ENCODE measurements at regions not wholly inside any gene's neighbourhood (a gene's known extent, or its start where the extent isn't known, plus 50 kb on each side); places are given as distances from the start of the nearest gene placed in this dataset.

DNA sequence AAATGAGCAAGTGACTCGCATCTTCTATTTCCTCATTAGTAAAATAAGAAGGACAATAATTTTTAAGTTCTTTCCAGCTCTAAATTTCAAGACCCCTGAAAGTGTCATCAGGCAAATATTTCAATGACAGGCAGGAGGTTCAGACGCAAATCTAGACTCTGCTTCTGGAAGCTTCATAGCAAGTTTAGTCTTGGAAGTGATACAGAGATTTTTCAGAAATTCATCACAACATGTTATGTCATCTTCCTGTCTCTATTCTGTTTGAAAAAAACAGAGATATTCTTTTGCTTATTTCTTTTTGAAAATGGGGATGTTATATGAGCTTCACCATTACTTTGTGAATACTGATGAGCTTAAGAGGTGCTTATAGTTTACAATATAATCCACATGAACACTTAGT lies 74.0 kb downstream of the C3orf85 start:
- ChIA-PET CTCF (no interaction called here), POLR2A (no interaction called here)
- ATAC-seq (no peak), DNase-seq (no peak)
- Mint-ChIP-seq H3K36me3 (ENCODE audit: low read depth) (no peaks in the 10 kb centered on the region), H3K27me3 (no peaks in the 10 kb centered on the region), H3K27ac (no peak overlapping the region), H3K4me3 (no peak overlapping the region), H3K4me1 (ENCODE audit: low read depth) (no peaks in the 10 kb centered on the region), H3K9me3 (no peaks in the 10 kb centered on the region)
- intact Hi-C loops (cut with micrococcal nuclease) = no loop called here
- TF ChIP-seq, protein P1, sequence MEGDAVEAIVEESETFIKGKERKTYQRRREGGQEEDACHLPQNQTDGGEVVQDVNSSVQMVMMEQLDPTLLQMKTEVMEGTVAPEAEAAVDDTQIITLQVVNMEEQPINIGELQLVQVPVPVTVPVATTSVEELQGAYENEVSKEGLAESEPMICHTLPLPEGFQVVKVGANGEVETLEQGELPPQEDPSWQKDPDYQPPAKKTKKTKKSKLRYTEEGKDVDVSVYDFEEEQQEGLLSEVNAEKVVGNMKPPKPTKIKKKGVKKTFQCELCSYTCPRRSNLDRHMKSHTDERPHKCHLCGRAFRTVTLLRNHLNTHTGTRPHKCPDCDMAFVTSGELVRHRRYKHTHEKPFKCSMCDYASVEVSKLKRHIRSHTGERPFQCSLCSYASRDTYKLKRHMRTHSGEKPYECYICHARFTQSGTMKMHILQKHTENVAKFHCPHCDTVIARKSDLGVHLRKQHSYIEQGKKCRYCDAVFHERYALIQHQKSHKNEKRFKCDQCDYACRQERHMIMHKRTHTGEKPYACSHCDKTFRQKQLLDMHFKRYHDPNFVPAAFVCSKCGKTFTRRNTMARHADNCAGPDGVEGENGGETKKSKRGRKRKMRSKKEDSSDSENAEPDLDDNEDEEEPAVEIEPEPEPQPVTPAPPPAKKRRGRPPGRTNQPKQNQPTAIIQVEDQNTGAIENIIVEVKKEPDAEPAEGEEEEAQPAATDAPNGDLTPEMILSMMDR (IDR thresholded peaks at IDR 0.05) = no peak

DNA sequence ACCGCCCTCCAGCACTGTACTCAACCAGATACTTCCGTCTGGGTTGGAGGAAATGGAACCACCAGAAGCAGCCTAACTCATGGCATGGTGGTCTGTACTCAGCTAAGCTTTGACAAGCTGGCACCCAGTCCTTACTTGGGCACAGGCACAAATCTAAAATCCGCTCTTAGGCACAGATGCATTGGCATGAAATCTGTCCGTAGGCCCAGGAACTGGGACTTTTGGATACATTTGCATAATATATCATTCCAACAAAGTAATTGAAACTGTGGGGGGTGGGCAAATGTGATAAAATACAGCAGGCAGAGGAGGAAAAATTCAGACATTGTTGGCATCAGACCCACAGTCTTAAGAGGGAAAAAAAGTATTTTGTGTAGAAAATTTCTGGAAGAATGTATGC lies 75.4 kb downstream of the C3orf85 start:
- Mint-ChIP-seq H3K36me3 (ENCODE audit: low read depth) (no peaks in the 10 kb centered on the region), H3K4me3 (no peak overlapping the region), H3K27ac (no peak overlapping the region), H3K9me3 (no peaks in the 10 kb centered on the region), H3K27me3 (no peaks in the 10 kb centered on the region), H3K4me1 (ENCODE audit: low read depth) (no peaks in the 10 kb centered on the region)
- ATAC-seq = no peak
- intact Hi-C loops (cut with micrococcal nuclease) = no loop called here
- POLR2A ChIA-PET = no interaction called here
- CTCF ChIA-PET = no interaction called here
- no peak for DNase-seq
- TF ChIP-seq, protein P1 (IDR thresholded peaks at IDR 0.05) = no peak

DNA sequence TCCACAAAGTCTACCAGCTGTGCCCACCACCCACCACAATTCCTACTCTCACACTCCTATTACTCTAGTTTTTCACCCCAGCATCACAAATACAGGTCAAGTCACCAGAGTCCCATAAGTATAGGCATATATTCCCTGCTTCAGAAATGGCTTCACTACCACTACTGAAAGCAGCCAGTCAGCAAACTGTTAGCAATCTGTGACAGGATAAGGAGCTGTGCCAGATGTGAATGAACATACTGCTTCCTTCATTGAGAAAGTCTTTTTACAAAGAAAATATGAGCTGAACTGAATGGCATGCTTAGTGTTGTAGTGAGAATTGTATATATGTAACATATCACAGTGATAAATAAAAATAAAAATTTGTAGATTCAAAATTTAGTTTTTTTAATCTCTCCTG lies 76.8 kb downstream of the C3orf85 start:
- ChIA-PET CTCF (no interaction called here), POLR2A (no interaction called here)
- Mint-ChIP-seq H3K27ac (no peak overlapping the region), H3K9me3 (no peaks in the 10 kb centered on the region), H3K4me3 (no peak overlapping the region), H3K27me3 (no peaks in the 10 kb centered on the region), H3K36me3 (ENCODE audit: low read depth) (no peaks in the 10 kb centered on the region), H3K4me1 (ENCODE audit: low read depth) (no peaks in the 10 kb centered on the region)
- ATAC-seq (no peak), DNase-seq (no peak)
- intact Hi-C loops (cut with micrococcal nuclease) = no loop called here
- TF ChIP-seq, protein P1 (IDR thresholded peaks at IDR 0.05) = no peak

DNA sequence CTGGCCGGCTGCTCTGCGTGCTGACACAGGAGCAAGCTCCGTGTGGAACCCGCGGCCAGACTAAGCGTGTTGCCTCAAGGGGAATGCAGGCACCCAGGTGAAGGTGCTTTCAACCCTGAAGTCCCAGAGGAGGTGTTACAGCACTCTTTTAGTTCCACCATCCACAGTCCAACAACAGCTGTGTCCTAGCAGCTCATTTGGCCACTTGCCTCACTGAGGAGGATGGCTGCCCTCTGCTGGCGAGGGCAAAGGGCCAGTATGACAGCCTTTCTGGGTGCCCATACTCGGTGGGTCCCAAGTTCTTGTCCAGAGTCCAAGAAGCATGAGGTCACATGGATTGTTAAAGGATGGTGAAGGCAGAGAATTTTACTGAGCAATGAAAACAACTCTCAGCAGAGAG lies 87.8 kb downstream of the C3orf85 start:
- Mint-ChIP-seq H3K4me1 (ENCODE audit: low read depth) (no peaks in the 10 kb centered on the region), H3K36me3 (ENCODE audit: low read depth) (no peaks in the 10 kb centered on the region), H3K9me3 (no peaks in the 10 kb centered on the region), H3K4me3 (no peak overlapping the region), H3K27me3 (peaks cover 2% of the 10 kb centered on the region), H3K27ac (no peak overlapping the region)
- ChIA-PET CTCF (interaction anchor here (1.7 kb wide), 1 partner anchor 200 kb away, joined by 10 read pairs; no protein-coding TSS in a partner anchor), POLR2A (no interaction called here)
- DNase-seq (peak; percentile 16), ATAC-seq (no peak)
- TF ChIP-seq, protein P1 (IDR thresholded peaks at IDR 0.05) = no peak
- intact Hi-C loops (cut with micrococcal nuclease) = no loop called here

DNA sequence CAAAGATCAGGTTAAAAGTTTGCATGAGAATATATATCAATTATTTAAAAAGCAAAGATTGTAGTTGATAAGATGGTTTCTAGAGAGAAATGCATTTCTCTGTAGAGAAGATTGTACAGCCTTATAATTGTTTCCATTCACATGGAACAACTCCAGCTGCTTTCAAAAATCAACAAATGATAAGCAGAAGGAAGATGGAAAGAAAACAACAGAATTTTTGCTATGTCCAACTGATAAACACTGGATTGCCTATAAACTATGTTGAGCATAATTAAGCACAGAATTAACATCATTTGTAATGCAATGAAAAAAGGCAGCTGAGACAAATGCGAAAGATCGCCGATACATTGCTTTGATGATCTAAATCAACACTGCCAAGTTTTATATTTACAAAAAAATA lies 89.0 kb downstream of the C3orf85 start:
- Mint-ChIP-seq H3K9me3 (no peaks in the 10 kb centered on the region), H3K4me1 (ENCODE audit: low read depth) (no peaks in the 10 kb centered on the region), H3K36me3 (ENCODE audit: low read depth) (no peaks in the 10 kb centered on the region), H3K27ac (no peak overlapping the region), H3K4me3 (no peak overlapping the region), H3K27me3 (peaks cover 6% of the 10 kb centered on the region)
- TF ChIP-seq, protein P1 (IDR thresholded peaks at IDR 0.05) = no peak
- no peak for DNase-seq
- POLR2A ChIA-PET = no interaction called here
- CTCF ChIA-PET = interaction anchor here (1.7 kb wide), 1 partner anchor 202 kb away, joined by 10 read pairs; no protein-coding TSS in a partner anchor
- intact Hi-C loops (cut with micrococcal nuclease) = no loop called here
- ATAC-seq = no peak
